ENCODE measurements at regions not wholly inside any gene's neighbourhood (a gene's known extent, or its start where the extent isn't known, plus 50 kb on each side); places are given as distances from the start of the nearest gene placed in this dataset.

- TF ChIP-seq CTCF (IDR thresholded peaks at IDR 0.05) (no peak), POLR2A (IDR thresholded peaks at IDR 0.05) (no peak), POLR2AphosphoS5 (IDR thresholded peaks at IDR 0.05; ENCODE audit: insufficient read depth in 1 of 2, low read depth in 1 of 2) (no peak)
Observed at GRCh38 chr3:135731546-135731945, 234.0 kb upstream of the PPP2R3A start.
